Epithelial cell of esophagus (primary cell): ENCODE measurements at regions not wholly inside any gene's neighbourhood (a gene's known extent, or its start where the extent isn't known, plus 50 kb on each side); places are given as distances from the start of the nearest gene placed in this dataset.

Experiments
- DNase-seq: peaks from one replicate; pipeline ENCODE4 v3.0.0; 2010; ENCODE audit warnings: low read depth
- H3K4me3 ChIP-seq: 2 replicates; pipeline ENCODE4 v1.5.1; 2011; ENCODE audit warnings: mild to moderate bottlenecking, low read length, control low read depth
- TF ChIP-seq, protein P1 (sequence below): IDR thresholded peaks from 2 replicates; pipeline ENCODE4 v1.5.1; 2011; ENCODE audit warnings: low read depth, mild to moderate bottlenecking, low read length, control low read depth, inconsistent platforms; ENCODE audit not compliant: insufficient read depth; ENCODE audit errors: missing control alignments

DNA sequence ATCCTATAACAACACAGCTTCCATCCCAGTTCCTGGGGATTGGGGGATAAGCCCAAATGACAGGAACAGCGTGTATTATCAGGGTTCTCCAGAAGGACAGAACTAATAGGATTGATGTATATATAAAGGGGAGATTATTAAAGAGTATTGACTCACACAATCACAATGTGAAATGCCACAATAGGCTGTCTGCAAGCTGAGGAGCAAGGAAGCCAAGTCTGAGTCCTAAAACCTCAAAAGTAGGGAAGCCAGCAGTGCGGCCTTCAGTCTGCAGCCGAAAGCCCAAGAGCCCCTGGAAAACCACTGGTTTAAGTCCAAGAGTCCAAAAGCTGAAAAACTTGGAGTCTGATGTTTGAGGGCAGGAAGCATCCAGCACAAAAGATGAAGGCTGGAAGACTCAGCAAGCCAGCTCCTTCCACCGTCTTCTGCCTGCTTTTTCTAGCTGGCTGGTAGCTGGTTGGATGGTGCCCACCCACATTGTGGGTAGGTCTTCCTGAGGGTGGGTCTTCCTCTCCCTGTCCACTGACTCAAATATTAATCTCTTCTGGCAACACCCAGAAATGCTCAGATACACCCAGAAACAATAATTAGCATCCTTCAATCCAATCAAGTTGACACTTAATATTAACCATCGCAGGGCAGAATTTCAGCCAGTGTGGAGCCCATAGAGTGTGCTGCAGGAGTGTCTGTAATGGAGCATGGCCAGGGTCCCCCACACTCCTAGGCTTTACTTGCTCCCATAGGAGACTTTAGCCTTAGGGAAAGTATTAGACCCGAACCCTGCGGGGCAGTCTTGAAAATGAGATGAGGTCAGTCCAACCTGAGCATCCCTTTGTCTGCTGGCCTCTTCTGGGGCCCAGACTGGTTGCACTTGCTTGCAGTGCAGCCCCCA lies 111.1 kb downstream of the SINHCAF start:
- no peak overlapping the region for H3K4me3 ChIP-seq
- TF ChIP-seq, protein P1, sequence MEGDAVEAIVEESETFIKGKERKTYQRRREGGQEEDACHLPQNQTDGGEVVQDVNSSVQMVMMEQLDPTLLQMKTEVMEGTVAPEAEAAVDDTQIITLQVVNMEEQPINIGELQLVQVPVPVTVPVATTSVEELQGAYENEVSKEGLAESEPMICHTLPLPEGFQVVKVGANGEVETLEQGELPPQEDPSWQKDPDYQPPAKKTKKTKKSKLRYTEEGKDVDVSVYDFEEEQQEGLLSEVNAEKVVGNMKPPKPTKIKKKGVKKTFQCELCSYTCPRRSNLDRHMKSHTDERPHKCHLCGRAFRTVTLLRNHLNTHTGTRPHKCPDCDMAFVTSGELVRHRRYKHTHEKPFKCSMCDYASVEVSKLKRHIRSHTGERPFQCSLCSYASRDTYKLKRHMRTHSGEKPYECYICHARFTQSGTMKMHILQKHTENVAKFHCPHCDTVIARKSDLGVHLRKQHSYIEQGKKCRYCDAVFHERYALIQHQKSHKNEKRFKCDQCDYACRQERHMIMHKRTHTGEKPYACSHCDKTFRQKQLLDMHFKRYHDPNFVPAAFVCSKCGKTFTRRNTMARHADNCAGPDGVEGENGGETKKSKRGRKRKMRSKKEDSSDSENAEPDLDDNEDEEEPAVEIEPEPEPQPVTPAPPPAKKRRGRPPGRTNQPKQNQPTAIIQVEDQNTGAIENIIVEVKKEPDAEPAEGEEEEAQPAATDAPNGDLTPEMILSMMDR = no peak
- no peak for DNase-seq

DNA sequence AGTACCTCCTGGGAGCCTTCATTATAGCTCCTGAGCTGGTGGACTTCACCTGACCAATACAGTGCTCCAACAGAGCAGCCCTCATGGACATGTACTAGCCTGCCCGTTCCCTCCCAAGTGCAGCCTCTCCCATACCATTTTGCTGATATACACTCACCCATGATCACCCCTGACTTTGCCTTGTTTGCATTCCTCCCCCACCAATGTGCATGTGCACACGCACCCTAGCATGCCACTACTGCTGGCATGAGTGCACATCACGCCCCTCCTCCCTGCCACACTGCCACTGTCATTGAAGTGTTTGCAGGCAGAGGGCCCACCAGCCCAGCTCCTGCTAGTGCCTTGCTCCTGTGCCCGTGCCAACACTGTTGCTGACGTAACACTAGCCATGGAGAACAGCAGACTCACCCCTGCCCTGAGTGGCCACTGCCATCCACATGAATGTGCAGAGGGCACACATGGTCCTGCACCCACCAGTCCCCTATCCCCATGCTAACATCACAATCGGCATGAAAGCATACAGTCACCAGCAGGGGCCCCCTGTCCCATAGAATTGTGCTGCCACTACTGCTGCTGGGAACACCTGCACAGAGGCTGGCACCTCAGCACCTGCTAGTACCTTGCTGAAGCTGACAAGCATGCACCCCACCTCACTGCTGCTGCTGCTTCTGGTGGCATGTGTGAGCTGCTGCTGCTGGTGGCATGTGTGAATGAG lies 110.3 kb downstream of the SINHCAF start:
- TF ChIP-seq, protein P1 = no peak
- H3K4me3 ChIP-seq = no peak overlapping the region
- peak; percentile 83 for DNase-seq

DNA sequence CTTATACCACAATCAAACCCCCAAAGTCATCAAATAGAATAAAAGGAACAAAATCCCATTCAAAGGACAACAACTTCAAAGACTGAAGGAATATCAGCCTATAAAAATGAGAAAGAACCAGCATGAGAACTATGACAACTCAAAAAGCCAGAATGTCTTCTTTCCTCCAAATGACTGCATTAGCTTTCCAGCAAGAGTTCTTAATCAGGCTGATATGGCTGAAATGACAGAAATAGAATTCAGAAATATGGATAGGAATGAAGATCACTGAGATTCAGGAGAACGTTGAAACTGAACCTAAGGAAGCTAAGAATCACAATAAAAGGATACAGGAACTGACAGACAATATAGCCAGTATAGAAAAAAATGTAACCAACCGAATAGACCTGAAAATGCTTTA lies 109.5 kb downstream of the SINHCAF start:
- no peak overlapping the region for H3K4me3 ChIP-seq
- no peak for DNase-seq
- TF ChIP-seq, protein P1 = no peak

DNA sequence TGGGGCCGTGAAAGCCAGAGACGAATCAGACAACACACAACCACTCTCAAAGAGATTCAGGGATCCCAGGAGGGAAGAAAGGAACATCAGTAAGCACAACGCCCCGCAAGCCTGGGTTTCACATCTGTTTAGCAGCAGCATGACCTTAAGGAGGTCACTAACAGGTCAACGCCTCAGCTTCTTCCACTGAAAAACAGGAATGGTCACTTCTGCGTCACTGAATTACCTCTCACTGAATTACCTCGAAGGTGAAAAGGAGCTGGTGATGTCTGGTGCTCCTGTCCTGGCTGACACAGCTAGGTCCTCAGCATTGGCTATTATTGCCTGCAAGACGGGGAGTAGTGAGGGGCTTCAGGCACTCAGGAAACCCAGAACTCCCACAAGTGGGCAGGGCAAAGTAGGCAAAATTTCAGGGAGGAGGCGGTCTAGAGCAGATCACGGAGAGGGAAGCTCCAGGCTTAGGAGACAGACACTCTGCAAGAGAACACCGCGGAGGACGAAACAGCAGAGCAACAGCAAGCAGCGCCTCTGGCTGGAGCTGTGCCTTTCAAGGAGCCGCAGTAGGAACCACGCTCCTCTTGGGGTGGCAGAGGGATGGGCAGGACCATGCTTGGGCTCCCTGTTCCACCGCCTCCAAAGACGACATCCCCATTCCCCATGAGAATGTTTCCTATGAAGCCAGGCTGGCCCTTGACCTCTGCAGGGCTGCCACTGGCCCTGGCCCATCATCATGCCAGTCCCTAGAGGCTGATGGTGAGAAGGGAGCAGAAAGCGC lies 108.4 kb downstream of the SINHCAF start:
- H3K4me3 ChIP-seq = no peak overlapping the region
- TF ChIP-seq, protein P1 = no peak
- DNase-seq = no peak

DNA sequence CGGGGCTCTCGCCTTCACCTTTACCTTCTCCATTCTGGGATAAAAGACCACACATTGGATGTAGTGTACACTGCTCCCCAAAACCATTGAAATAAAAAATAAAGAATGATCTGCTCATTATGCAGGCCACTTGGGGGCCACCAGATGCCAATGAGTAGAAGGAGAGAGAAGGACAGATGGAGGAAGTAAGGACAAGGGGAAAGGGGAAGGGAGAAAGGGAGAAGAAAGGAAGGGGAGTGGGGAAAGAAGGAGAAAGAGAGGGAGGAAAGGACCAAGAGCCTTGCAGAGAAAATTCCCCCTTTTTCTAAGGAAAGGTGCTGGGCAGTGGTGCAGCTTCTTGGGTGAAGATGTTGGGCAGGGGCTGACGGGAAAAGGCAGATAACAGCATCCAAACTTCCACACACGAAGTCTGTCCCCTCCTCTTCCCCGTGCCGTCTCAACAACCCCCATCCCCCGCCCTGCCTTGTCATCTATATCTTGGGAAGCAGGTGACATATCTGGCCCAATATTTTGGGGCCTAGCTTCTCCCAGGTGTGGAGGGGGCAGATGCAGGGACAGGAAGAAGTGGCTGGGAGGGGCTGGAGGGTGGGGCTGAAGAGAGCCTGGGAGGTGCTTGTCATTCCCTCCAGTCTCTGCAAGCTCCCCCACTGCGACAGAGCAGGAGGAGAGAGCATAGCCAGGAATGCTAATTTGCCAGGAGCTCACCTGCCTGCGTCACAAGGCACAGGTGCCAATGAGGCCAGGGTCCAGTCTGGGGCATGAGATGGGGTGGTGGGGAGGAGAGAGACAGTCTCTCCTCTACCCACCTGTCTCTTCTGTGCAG lies 107.5 kb downstream of the SINHCAF start:
- DNase-seq = no peak
- TF ChIP-seq, protein P1 = no peak
- no peak overlapping the region for H3K4me3 ChIP-seq

DNA sequence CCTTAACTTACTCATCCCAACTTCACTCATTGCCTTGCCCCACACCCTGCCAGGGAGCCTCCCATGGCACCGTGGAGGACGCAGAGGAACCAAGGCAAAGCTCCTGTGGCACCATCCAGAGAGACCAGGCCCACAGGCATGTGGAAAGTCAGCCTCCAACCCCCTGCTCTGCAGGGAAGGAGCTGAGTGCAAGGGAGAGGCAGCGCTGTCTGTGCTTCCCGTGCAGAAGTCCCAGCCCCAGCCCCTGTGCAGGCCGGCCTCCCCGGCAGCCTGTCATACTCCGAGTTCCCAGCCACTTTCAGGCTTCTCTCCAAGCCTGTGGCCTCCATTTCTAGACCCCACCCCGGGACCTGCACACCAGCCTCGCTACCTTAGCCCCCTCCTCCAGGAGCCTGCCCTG lies 106.4 kb downstream of the SINHCAF start:
- no peak for DNase-seq
- no peak overlapping the region for H3K4me3 ChIP-seq
- TF ChIP-seq, protein P1 = no peak
